ENCODE measurements at regions not wholly inside any gene's neighbourhood (a gene's known extent, or its start where the extent isn't known, plus 50 kb on each side); places are given as distances from the start of the nearest gene placed in this dataset.

DNA sequence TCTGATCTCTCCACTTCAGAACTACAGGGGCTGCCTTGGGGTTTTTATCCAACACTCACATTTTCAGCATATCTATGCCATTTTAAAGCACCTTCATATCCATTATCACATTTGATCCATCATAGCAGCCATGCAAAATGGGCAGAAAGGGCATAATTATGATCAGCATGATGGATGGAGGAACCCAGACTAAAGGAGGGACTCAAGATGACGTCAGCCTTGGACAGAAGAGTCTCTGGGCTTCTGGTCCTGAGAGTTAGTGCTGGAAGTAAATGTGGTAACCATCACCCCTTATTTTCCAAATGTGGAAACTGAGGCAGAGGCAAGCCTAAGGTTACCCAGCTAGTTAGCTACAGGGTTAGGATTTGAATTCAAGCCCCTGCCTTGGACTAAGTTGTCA lies 273.1 kb downstream of the DRD1 start:
- H3K4me1 ChIP-seq (ENCODE audit: insufficient read depth, low read length), result no peaks in the 10 kb centered on the region
- no peaks in the 10 kb centered on the region for H3K9me2 ChIP-seq (replicated peaks; ENCODE audit: low read length)
- no peaks in the 10 kb centered on the region for H3K79me2 ChIP-seq (ENCODE audit: low read length)
- no peak for TF ChIP-seq EZH2 (IDR thresholded peaks at IDR 0.05; ENCODE audit: low read length, unreplicated experiment)
- TF ChIP-seq, protein P1, sequence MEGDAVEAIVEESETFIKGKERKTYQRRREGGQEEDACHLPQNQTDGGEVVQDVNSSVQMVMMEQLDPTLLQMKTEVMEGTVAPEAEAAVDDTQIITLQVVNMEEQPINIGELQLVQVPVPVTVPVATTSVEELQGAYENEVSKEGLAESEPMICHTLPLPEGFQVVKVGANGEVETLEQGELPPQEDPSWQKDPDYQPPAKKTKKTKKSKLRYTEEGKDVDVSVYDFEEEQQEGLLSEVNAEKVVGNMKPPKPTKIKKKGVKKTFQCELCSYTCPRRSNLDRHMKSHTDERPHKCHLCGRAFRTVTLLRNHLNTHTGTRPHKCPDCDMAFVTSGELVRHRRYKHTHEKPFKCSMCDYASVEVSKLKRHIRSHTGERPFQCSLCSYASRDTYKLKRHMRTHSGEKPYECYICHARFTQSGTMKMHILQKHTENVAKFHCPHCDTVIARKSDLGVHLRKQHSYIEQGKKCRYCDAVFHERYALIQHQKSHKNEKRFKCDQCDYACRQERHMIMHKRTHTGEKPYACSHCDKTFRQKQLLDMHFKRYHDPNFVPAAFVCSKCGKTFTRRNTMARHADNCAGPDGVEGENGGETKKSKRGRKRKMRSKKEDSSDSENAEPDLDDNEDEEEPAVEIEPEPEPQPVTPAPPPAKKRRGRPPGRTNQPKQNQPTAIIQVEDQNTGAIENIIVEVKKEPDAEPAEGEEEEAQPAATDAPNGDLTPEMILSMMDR (conservative IDR thresholded peaks at IDR 0.05; ENCODE audit: low read depth, low read length), result no peak
- no peak overlapping the region for H3K4me2 ChIP-seq (ENCODE audit: low read length)
- ChIA-PET POLR2A (ENCODE audit: unreplicated experiment) (no interaction called here), CTCF (no interaction called here)
- no peak for DNase-seq
- H3K36me3 ChIP-seq (ENCODE audit: low read depth, low read length), result no peaks in the 10 kb centered on the region
- H4K20me1 ChIP-seq (ENCODE audit: low read length), result no peaks in the 10 kb centered on the region
- no peaks in the 10 kb centered on the region for H3K9me3 ChIP-seq (ENCODE audit: low read length)
- no peak for ATAC-seq
- H3K9ac ChIP-seq (ENCODE audit: low read length), result no peak overlapping the region
- no peaks in the 10 kb centered on the region for H3K27me3 ChIP-seq (ENCODE audit: low read length)
- no peak overlapping the region for H3K27ac ChIP-seq (ENCODE audit: low read length)
- no peak overlapping the region for H3K4me3 ChIP-seq (ENCODE audit: low read length)
- no TSS peak for BruUV-seq (replicated peaks)
- H3F3A ChIP-seq (ENCODE audit: low read length, unreplicated experiment), result no peaks in the 10 kb centered on the region
- no peak overlapping the region for H2AFZ ChIP-seq (ENCODE audit: low read length)
- intact Hi-C loops (cut with micrococcal nuclease), result no loop called here

DNA sequence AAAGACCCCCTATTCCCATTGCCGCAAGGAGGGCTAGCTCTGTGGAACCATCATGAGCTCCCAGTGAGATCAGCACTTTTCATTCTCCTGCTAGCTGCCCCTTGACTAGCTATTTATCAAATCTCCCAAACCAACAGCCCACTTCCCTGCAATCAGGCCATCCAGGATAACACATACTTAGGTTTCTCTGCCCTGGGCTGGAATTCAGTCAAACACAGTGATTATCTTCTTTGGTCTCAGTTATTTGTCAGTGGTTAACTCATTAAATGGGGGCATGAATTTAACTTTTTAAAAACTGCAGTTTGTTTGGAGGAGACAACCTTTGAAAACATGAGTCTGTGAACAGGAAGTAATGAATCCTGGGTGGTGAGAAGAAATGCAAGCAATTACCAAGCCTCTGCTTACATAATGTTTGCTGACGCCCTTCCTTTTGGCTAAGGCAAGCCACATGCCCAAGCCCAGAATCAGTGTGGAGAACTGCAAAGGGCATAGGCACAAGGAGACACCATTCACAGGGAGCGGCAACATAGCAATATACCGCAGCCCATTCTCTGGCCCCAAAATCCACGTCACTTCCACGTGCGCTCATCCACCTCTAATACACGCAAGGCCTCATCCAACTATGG lies 275.0 kb downstream of the DRD1 start:
- Histone ChIP-seq H3F3A (ENCODE audit: low read length, unreplicated experiment) (no peaks in the 10 kb centered on the region), H3K36me3 (ENCODE audit: low read depth, low read length) (no peaks in the 10 kb centered on the region), H3K27me3 (ENCODE audit: low read length) (no peaks in the 10 kb centered on the region), H3K79me2 (ENCODE audit: low read length) (no peaks in the 10 kb centered on the region), H3K4me2 (ENCODE audit: low read length) (no peak overlapping the region), H2AFZ (ENCODE audit: low read length) (no peak overlapping the region), H3K27ac (ENCODE audit: low read length) (no peak overlapping the region), H3K9me2 (replicated peaks; ENCODE audit: low read length) (no peaks in the 10 kb centered on the region), H3K4me1 (ENCODE audit: insufficient read depth, low read length) (no peaks in the 10 kb centered on the region), H3K9ac (ENCODE audit: low read length) (no peak overlapping the region), H3K4me3 (ENCODE audit: low read length) (no peak overlapping the region), H4K20me1 (ENCODE audit: low read length) (no peaks in the 10 kb centered on the region), H3K9me3 (ENCODE audit: low read length) (no peaks in the 10 kb centered on the region)
- DNase-seq, result no peak
- BruUV-seq (replicated peaks), result no TSS peak
- TF ChIP-seq, protein P1 (conservative IDR thresholded peaks at IDR 0.05; ENCODE audit: low read depth, low read length), result no peak
- TF ChIP-seq EZH2 (IDR thresholded peaks at IDR 0.05; ENCODE audit: low read length, unreplicated experiment), result no peak
- TF ChIP-seq EZH2phosphoT487 (IDR thresholded peaks at IDR 0.05; ENCODE audit: borderline replicate concordance, low read length), result no peak
- intact Hi-C loops (cut with micrococcal nuclease), result no loop called here
- no peak for ATAC-seq
- ChIA-PET CTCF (no interaction called here), POLR2A (ENCODE audit: unreplicated experiment) (no interaction called here)

DNA sequence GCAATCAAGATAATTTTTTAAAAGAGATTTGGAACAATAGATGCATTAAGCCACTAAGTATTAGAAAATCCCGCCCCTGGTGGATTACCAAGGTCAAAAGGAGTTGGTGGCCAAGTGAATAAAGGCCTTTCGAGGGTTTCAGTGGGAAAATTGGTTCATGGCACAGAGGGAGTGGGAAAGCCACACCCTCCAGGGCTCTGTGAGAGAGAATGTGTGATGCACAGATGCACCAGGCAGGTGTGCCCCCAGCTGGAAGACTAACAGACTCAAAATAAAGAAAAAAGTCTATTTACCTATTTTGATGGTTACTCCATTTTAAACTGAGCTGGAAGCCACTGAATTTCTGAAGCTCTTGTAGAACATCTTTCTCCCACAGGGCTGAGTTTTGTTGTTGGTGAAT lies 278.0 kb downstream of the DRD1 start:
- ChIA-PET CTCF (no interaction called here), POLR2A (ENCODE audit: unreplicated experiment) (no interaction called here)
- H3K79me2 ChIP-seq (ENCODE audit: low read length), result no peaks in the 10 kb centered on the region
- TF ChIP-seq EZH2 (IDR thresholded peaks at IDR 0.05; ENCODE audit: low read length, unreplicated experiment) (no peak), EZH2phosphoT487 (IDR thresholded peaks at IDR 0.05; ENCODE audit: borderline replicate concordance, low read length) (no peak)
- TF ChIP-seq, protein P1 (conservative IDR thresholded peaks at IDR 0.05; ENCODE audit: low read depth, low read length), result no peak
- no peak overlapping the region for H3K4me2 ChIP-seq (ENCODE audit: low read length)
- H2AFZ ChIP-seq (ENCODE audit: low read length), result no peak overlapping the region
- intact Hi-C loops (cut with micrococcal nuclease), result no loop called here
- H3K27ac ChIP-seq (ENCODE audit: low read length), result no peak overlapping the region
- no peaks in the 10 kb centered on the region for H3K36me3 ChIP-seq (ENCODE audit: low read depth, low read length)
- H3K9me3 ChIP-seq (ENCODE audit: low read length), result no peaks in the 10 kb centered on the region
- no peaks in the 10 kb centered on the region for H3K9me2 ChIP-seq (replicated peaks; ENCODE audit: low read length)
- ATAC-seq (no peak), DNase-seq (no peak)
- H3F3A ChIP-seq (ENCODE audit: low read length, unreplicated experiment), result no peaks in the 10 kb centered on the region
- H3K4me1 ChIP-seq (ENCODE audit: insufficient read depth, low read length), result no peaks in the 10 kb centered on the region
- no peak overlapping the region for H3K4me3 ChIP-seq (ENCODE audit: low read length)
- no TSS peak for BruUV-seq (replicated peaks)
- H3K27me3 ChIP-seq (ENCODE audit: low read length), result no peaks in the 10 kb centered on the region; the same call in 1 of the 2 replicates
- no peak overlapping the region for H3K9ac ChIP-seq (ENCODE audit: low read length)
- no peaks in the 10 kb centered on the region for H4K20me1 ChIP-seq (ENCODE audit: low read length)
